ENCODE measurements at regions not wholly inside any gene's neighbourhood (a gene's known extent, or its start where the extent isn't known, plus 50 kb on each side); places are given as distances from the start of the nearest gene placed in this dataset.
A peak's percentile ranks its signal among the peaks of the same experiment; 100 is the strongest.

DNA sequence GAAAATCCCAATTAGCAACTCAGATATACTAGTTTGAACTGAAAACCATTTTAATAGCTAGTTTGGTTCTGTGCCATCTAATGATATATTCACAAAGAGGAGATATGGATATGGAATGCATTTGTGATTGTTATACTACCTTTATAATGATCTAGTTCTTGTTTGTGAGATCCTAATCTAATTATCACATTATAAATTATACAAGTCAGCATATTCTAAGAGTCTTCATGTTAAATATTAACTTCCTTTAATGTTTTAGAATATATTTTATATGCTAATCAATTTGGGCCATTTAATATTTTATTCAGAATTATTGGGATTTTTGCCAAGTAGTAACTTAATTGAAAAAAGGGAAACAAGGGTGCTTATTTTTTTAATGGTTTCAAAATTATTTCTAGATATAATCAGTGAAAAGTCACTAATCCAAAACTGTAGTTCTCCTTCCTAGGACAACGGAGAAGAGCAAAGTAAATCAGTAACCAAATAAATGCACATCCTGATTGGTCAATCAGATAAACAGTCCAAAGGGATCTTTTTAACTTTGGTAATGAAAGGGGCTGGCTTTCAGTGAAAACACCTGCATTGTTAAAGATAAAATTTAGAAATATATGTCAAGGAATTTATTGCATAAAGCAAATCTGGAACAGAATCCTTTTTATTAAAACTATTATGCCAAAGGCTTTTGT, 173.9 kb upstream of the MEOX2 start:
- Histone ChIP-seq H3K27ac (ENCODE audit: extremely low read depth, low read depth, low read length) (no peak overlapping the region), H3K79me2 (ENCODE audit: control insufficient read depth, insufficient read depth, low read length) (no peaks in the 10 kb centered on the region), H3K36me3 (ENCODE audit: control insufficient read depth, insufficient read depth, low read length) (no peaks in the 10 kb centered on the region), H2AFZ (ENCODE audit: low read depth, low read length) (no peak overlapping the region), H3K9me3 (replicated peaks; ENCODE audit: control insufficient read depth, insufficient read depth, low read depth, low read length) (no peaks in the 10 kb centered on the region), H3K4me3 (no peak overlapping the region), H4K20me1 (replicated peaks; ENCODE audit: control insufficient read depth, insufficient read depth, low read length) (no peaks in the 10 kb centered on the region), H3K4me1 (replicated peaks in 1 of 2; ENCODE audit: control insufficient read depth in 2 of 2, insufficient read depth in 2 of 2, low read length in 2 of 2) (no peaks in the 10 kb centered on the region), H3K9me1 (ENCODE audit: control insufficient read depth, insufficient read depth, low read length) (no peaks in the 10 kb centered on the region), H3K4me2 (ENCODE audit: insufficient read depth, low read length) (no peak overlapping the region), H3K9ac (ENCODE audit: insufficient read depth in 1 of 2, low read depth in 2 of 2, low read length in 2 of 2) (no peak overlapping the region), H3K27me3 (ENCODE audit: control insufficient read depth in 2 of 2, insufficient read depth in 2 of 2, low read length in 2 of 2) (no peaks in the 10 kb centered on the region)
- no peak for FAIRE-seq
- CTCF ChIA-PET (ENCODE audit: low intra/inter-chr PET ratio), result no interaction called here
- intact Hi-C loops (cut with micrococcal nuclease) (no loop called here), in situ Hi-C loops (cut with MboI) (no loop called here)
- WGBS (ENCODE audit: insufficient coverage, low coverage, missing lambda C conversion rate), result 0% methylated on average over 1 of the region's 1 CpG
- TF ChIP-seq NFE2L1 (tag; IDR thresholded peaks at IDR 0.05; ENCODE audit: borderline replicate concordance, low read depth), result no peak
- TF ChIP-seq MAFF (IDR thresholded peaks at IDR 0.05; ENCODE audit: low read length), result peak; percentile 31; the same call in 1 of the 2 replicates
- TF ChIP-seq C11orf30 (IDR thresholded peaks at IDR 0.05; ENCODE audit: low read depth), result peak; percentile 62; the same call in 1 of the 2 replicates
- peak; percentile 79 for TF ChIP-seq ZNF316 (IDR thresholded peaks at IDR 0.05)
- TF ChIP-seq STAT5B (CRISPR knock-in tag; IDR thresholded peaks at IDR 0.05), result no peak
- no peak for TF ChIP-seq PRDM10 (IDR thresholded peaks at IDR 0.05; ENCODE audit: partially characterized antibody)
- TF ChIP-seq DNMT1 (IDR thresholded peaks at IDR 0.05), result no peak
- no peak for DNase-seq (ENCODE audit: extremely low read depth in 1 of 4, low spot score in 3 of 4)
- POLR2A ChIA-PET, result no interaction called here
- no TSS peak for BruUV-seq (replicated peaks)
- no peak for ATAC-seq
